Endodermal cell (in vitro differentiated cells): ENCODE measurements at regions not wholly inside any gene's neighbourhood (a gene's known extent, or its start where the extent isn't known, plus 50 kb on each side); places are given as distances from the start of the nearest gene placed in this dataset.

Experiments
- DNase-seq: peaks from one replicate; pipeline ENCODE4 v3.0.0-alpha.2; 2017
- H3K27ac ChIP-seq: 2 replicates; pipeline ENCODE4 v1.5.1; 2013; ENCODE audit warnings: mild to moderate bottlenecking, low read depth, low read length, moderate library complexity
- H3K27me3 ChIP-seq: 2 replicates; pipeline ENCODE4 v1.6.1; 2013; ENCODE audit warnings: mild to moderate bottlenecking, low read length, moderate library complexity; ENCODE audit not compliant: insufficient read depth, control insufficient read depth, poor library complexity, severe bottlenecking
- H3K36me3 ChIP-seq: 2 replicates; pipeline ENCODE4 v1.7.0; 2013; ENCODE audit warnings: mild to moderate bottlenecking, low read length, moderate library complexity; ENCODE audit not compliant: control insufficient read depth, insufficient read depth
- H3K4me1 ChIP-seq: one replicate; pipeline ENCODE4 v1.7.0; 2013; ENCODE audit warnings: low read length; ENCODE audit not compliant: control insufficient read depth, insufficient read depth
- H3K4me3 ChIP-seq: 2 replicates; pipeline ENCODE4 v1.5.1; 2013; ENCODE audit warnings: mild to moderate bottlenecking, low read length, moderate library complexity
- H3K9ac ChIP-seq: 2 replicates; pipeline ENCODE4 v1.6.1; 2013; ENCODE audit warnings: mild to moderate bottlenecking, low read length, moderate library complexity; ENCODE audit not compliant: poor library complexity, severe bottlenecking; ENCODE audit errors: extremely low read depth
- H3K9me3 ChIP-seq: 2 replicates; pipeline ENCODE4 v1.6.1; 2013; ENCODE audit warnings: mild to moderate bottlenecking, low read length, moderate library complexity; ENCODE audit not compliant: control insufficient read depth
- H3K27ac Mint-ChIP-seq: 2 replicates; pipeline ENCODE4 v1.8.0; 2020; ENCODE audit warnings: mixed read lengths
- H3K27me3 Mint-ChIP-seq: 2 replicates; pipeline ENCODE4 v1.8.0; 2021; ENCODE audit warnings: mild to moderate bottlenecking, mixed read lengths; ENCODE audit not compliant: insufficient read depth
- H3K36me3 Mint-ChIP-seq: 2 replicates; pipeline ENCODE4 v1.8.0; 2020; ENCODE audit warnings: low read depth, mixed read lengths
- H3K4me1 Mint-ChIP-seq: 2 replicates; pipeline ENCODE4 v1.8.0; 2020; ENCODE audit warnings: mixed read lengths
- H3K4me3 Mint-ChIP-seq: 2 replicates; pipeline ENCODE4 v1.8.0; 2020; ENCODE audit warnings: mild to moderate bottlenecking, moderate library complexity, mixed read lengths
- H3K9me3 Mint-ChIP-seq: 2 replicates; pipeline ENCODE4 v1.8.0; 2020; ENCODE audit warnings: mild to moderate bottlenecking, mixed read lengths
- CTCF ChIP-seq: fragments of 200-600 bp; sonication (generic); conservative IDR thresholded peaks from 2 replicates; pipeline ENCODE4 v1.5.0; 2021; ENCODE audit warnings: antibody characterized with exemption, mild to moderate bottlenecking
- WGBS, 2 experiments: methylation state at CpG; one replicate each; pipeline versions ENCODE4 v1.1.5 to v1.1.7; 2013; ENCODE audit warnings: missing lambda C conversion rate in 2 of 2, mixed read lengths in 1 of 2; ENCODE audit not compliant: insufficient coverage in 1 of 2, insufficient read length in 1 of 2; 5-methylcytosine and 5-hydroxymethylcytosine counted together

GRCh38 chr4:24168658-24169057, 278.8 kb upstream of the PPARGC1A start:
- no peak for TF ChIP-seq CTCF
- DNase-seq: no peak
- H3K27me3 Mint-ChIP-seq: no peaks in the 10 kb centered on the region
- H3K4me1 Mint-ChIP-seq: no peaks in the 10 kb centered on the region
- 89% methylated on average over 1 of the region's 2 CpGs; no CpG with 5 or more reads in 1 of the 2 experiments for WGBS, 2 experiments
- no peak overlapping the region for H3K27ac Mint-ChIP-seq
- H3K36me3 ChIP-seq: no peaks in the 10 kb centered on the region
- H3K36me3 Mint-ChIP-seq: no peaks in the 10 kb centered on the region
- no peaks in the 10 kb centered on the region for H3K9me3 ChIP-seq
- no peak overlapping the region for H3K4me3 Mint-ChIP-seq
- H3K4me1 ChIP-seq: no peaks in the 10 kb centered on the region
- H3K9me3 Mint-ChIP-seq: no peaks in the 10 kb centered on the region
- no peaks in the 10 kb centered on the region for H3K27me3 ChIP-seq
- no peak overlapping the region for H3K4me3 ChIP-seq
- no peak overlapping the region for H3K9ac ChIP-seq
- H3K27ac ChIP-seq: no peak overlapping the region

- no peak overlapping the region for H3K27ac Mint-ChIP-seq
- Histone ChIP-seq H3K27me3 (no peaks in the 10 kb centered on the region), H3K4me3 (no peak overlapping the region), H3K27ac (no peak overlapping the region), H3K4me1 (no peaks in the 10 kb centered on the region), H3K9me3 (no peaks in the 10 kb centered on the region), H3K36me3 (no peaks in the 10 kb centered on the region), H3K9ac (no peak overlapping the region)
- no peaks in the 10 kb centered on the region for H3K9me3 Mint-ChIP-seq
- no peaks in the 10 kb centered on the region for H3K36me3 Mint-ChIP-seq
- TF ChIP-seq CTCF: no peak
- WGBS, 2 experiments: 97 to 100% methylated on average over 1 of the region's 1 CpG
- no peak for DNase-seq
- no peak overlapping the region for H3K4me3 Mint-ChIP-seq
- no peaks in the 10 kb centered on the region for H3K4me1 Mint-ChIP-seq
- no peaks in the 10 kb centered on the region for H3K27me3 Mint-ChIP-seq
Observed at GRCh38 chr4:24166501-24166900, 276.7 kb upstream of the PPARGC1A start.

- Histone ChIP-seq H3K27me3 (no peaks in the 10 kb centered on the region), H3K27ac (no peak overlapping the region), H3K9ac (no peak overlapping the region), H3K4me3 (no peak overlapping the region), H3K36me3 (no peaks in the 10 kb centered on the region), H3K9me3 (no peaks in the 10 kb centered on the region), H3K4me1 (no peaks in the 10 kb centered on the region)
- no peaks in the 10 kb centered on the region for H3K4me1 Mint-ChIP-seq
- no peak for TF ChIP-seq CTCF
- H3K36me3 Mint-ChIP-seq: no peaks in the 10 kb centered on the region
- H3K27ac Mint-ChIP-seq: no peak overlapping the region
- DNase-seq: no peak
- no peak overlapping the region for H3K4me3 Mint-ChIP-seq
- H3K9me3 Mint-ChIP-seq: no peaks in the 10 kb centered on the region
- WGBS, 2 experiments: 89 to 100% methylated on average over 1 to 2 of the region's 3 CpGs
- no peaks in the 10 kb centered on the region for H3K27me3 Mint-ChIP-seq
Observed at GRCh38 chr4:24164797-24165196, 274.9 kb upstream of the PPARGC1A start.
